ENCODE measurements at regions not wholly inside any gene's neighbourhood (a gene's known extent, or its start where the extent isn't known, plus 50 kb on each side); places are given as distances from the start of the nearest gene placed in this dataset.

GRCh38 chr2:217638533-217638932 is 364.3 kb downstream of the TNS1 start:
- in situ Hi-C loops (cut with HindIII; ENCODE audit: low pct_ligation_motif_present, low sequenced_read_pairs): no loop called here
- no peak overlapping the region for H3K4me3 ChIP-seq (ENCODE audit: low read depth, low read length)
- no peak for TF ChIP-seq CTCF (IDR thresholded peaks at IDR 0.05; ENCODE audit: low read depth, low read length, missing control alignments)
- no peaks in the 10 kb centered on the region for H3K36me3 ChIP-seq (replicated peaks)
- DNase-seq: no peak
- no peaks in the 10 kb centered on the region for H3K27me3 ChIP-seq (replicated peaks)
- H3K27ac ChIP-seq: no peak overlapping the region

- Histone ChIP-seq H3K27me3 (replicated peaks) (no peaks in the 10 kb centered on the region), H3K27ac (no peak overlapping the region), H3K36me3 (replicated peaks) (no peaks in the 10 kb centered on the region), H3K4me3 (ENCODE audit: low read depth, low read length) (no peak overlapping the region)
- no peak for TF ChIP-seq CTCF (IDR thresholded peaks at IDR 0.05; ENCODE audit: low read depth, low read length, missing control alignments)
- DNase-seq: no peak
- in situ Hi-C loops (cut with HindIII; ENCODE audit: low pct_ligation_motif_present, low sequenced_read_pairs): no loop called here
These were observed 364.8 kb downstream of the TNS1 start for GRCh38 chr2:217638031-217638430.

GRCh38 chr2:217636991-217637561 is 365.7 kb downstream of the TNS1 start:
- Histone ChIP-seq H3K27ac (no peak overlapping the region), H3K27me3 (replicated peaks) (no peaks in the 10 kb centered on the region), H3K4me3 (ENCODE audit: low read depth, low read length) (no peak overlapping the region), H3K36me3 (replicated peaks) (no peaks in the 10 kb centered on the region)
- in situ Hi-C loops (cut with HindIII; ENCODE audit: low pct_ligation_motif_present, low sequenced_read_pairs): no loop called here
- DNase-seq: no peak
- TF ChIP-seq CTCF (IDR thresholded peaks at IDR 0.05; ENCODE audit: low read depth, low read length, missing control alignments): no peak

- Histone ChIP-seq H3K27ac (no peak overlapping the region), H3K27me3 (replicated peaks) (no peaks in the 10 kb centered on the region), H3K36me3 (replicated peaks) (no peaks in the 10 kb centered on the region), H3K4me3 (ENCODE audit: low read depth, low read length) (no peak overlapping the region)
- no peak for TF ChIP-seq CTCF (IDR thresholded peaks at IDR 0.05; ENCODE audit: low read depth, low read length, missing control alignments)
- no peak for DNase-seq
- in situ Hi-C loops (cut with HindIII; ENCODE audit: low pct_ligation_motif_present, low sequenced_read_pairs): no loop called here
These were observed 366.2 kb downstream of the TNS1 start for GRCh38 chr2:217636578-217636977.

- Histone ChIP-seq H3K27me3 (replicated peaks) (no peaks in the 10 kb centered on the region), H3K4me3 (ENCODE audit: low read depth, low read length) (no peak overlapping the region), H3K27ac (no peak overlapping the region), H3K36me3 (replicated peaks) (no peaks in the 10 kb centered on the region)
- in situ Hi-C loops (cut with HindIII; ENCODE audit: low pct_ligation_motif_present, low sequenced_read_pairs): no loop called here
- no peak for DNase-seq
- no peak for TF ChIP-seq CTCF (IDR thresholded peaks at IDR 0.05; ENCODE audit: low read depth, low read length, missing control alignments)
These were observed 367.9 kb downstream of the TNS1 start for GRCh38 chr2:217634871-217635270.

GRCh38 chr2:217632043-217632442 is 370.8 kb downstream of the TNS1 start:
- Histone ChIP-seq H3K4me3 (ENCODE audit: low read depth, low read length) (no peak overlapping the region), H3K27ac (no peak overlapping the region), H3K27me3 (replicated peaks) (no peaks in the 10 kb centered on the region), H3K36me3 (replicated peaks) (no peaks in the 10 kb centered on the region)
- no peak for TF ChIP-seq CTCF (IDR thresholded peaks at IDR 0.05; ENCODE audit: low read depth, low read length, missing control alignments)
- no peak for DNase-seq
- in situ Hi-C loops (cut with HindIII; ENCODE audit: low pct_ligation_motif_present, low sequenced_read_pairs): no loop called here

Data from brain microvascular endothelial cell (primary cell).